MV-4-11 (cell line): ENCODE measurements at regions not wholly inside any gene's neighbourhood (a gene's known extent, or its start where the extent isn't known, plus 50 kb on each side); places are given as distances from the start of the nearest gene placed in this dataset.
A peak's percentile ranks its signal among the peaks of the same experiment; 100 is the strongest.

Experiments used
- DNase-seq: peaks from one replicate; lab custom pipeline; 2025; lab: John Stamatoyannopoulos, UW

DNA sequence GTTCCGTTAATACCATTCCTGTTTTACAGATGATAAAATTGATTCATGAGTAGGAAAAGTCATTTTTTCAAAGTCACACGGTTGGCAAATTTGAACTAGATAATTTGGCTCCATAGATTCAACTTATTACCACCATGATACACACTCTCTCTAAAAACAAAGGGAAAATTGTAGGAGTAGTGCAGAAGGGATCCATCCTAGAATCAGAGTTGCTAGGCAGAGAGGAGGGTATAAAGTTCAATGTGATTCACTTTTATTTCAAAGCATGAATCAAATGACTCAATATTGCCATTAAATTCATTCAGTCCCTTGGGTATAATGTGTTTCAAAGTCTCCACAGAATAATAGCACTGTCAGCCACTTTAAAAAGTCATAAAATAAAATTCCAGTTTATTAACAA is 747.2 kb upstream of the ACO1 start:
- no peak for DNase-seq

DNA sequence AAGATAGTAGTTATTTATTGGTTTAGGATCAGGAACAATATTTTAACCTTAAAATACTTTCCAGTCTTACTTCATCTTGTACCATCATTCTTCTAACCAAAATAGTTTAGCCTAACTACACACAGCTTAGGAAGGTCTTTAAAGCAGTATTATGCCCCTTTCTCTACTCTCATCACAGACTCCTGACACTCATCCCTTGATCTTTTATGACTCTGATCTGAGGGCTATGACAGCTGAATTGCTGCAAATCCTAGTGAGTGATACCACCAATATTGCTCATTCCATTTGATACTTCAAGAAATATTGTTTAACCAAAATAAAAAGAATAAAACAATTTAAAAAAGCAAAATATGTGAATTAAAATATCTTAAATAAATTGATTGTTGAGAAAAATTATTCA is 746.6 kb upstream of the ACO1 start:
- no peak for DNase-seq

- DNase-seq = no peak
Measured at GRCh38 chr9:31639451-31639850, 745.0 kb upstream of the ACO1 start.

GRCh38 chr9:31669311-31669710 is 715.1 kb upstream of the ACO1 start:
- DNase-seq = no peak

DNA sequence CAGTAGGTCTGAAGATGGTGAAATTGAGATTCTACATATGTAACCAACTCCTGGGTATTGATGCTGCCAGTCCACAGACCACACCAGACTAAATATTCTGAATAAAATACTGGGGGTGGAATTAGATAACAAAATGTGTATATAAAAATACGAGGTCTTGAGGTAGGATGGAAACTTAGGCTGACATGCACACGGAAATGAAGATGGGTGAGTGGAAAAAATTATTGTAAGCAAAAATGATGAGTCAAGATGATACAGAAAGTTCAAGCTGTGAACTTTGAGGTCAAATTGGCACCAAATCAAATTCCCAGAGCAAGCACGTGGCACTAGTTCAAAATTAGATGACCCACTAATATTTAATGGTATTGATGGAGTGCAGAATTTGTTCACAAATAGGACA is 713.4 kb upstream of the ACO1 start:
- no peak for DNase-seq

GRCh38 chr9:31674264-31674663 is 710.2 kb upstream of the ACO1 start:
- peak; percentile 14 for DNase-seq

- DNase-seq = no peak
Measured at GRCh38 chr9:31677415-31677814, 707.0 kb upstream of the ACO1 start.

DNA sequence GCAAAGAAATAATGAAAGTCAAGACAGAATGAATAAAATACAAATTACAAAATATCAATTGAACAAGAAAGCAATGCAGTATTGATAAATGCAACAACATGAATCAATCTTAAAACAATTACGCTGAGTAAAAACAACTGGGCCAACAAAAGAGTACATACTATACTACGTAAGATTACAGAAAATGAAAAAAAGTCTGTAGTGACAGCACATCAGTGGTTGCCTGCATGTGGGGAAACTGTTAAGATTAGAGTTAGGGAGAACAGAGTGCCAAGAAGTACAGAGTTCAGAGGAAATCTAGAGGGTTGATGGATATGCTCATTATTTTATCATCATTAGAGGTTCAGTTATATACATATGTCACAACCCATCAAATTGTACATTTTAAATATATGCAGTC is 706.6 kb upstream of the ACO1 start:
- no peak for DNase-seq

- DNase-seq = no peak
Measured at GRCh38 chr9:31683116-31683515, 701.3 kb upstream of the ACO1 start.

GRCh38 chr9:31697956-31698355 is 686.5 kb upstream of the ACO1 start:
- DNase-seq = no peak

DNA sequence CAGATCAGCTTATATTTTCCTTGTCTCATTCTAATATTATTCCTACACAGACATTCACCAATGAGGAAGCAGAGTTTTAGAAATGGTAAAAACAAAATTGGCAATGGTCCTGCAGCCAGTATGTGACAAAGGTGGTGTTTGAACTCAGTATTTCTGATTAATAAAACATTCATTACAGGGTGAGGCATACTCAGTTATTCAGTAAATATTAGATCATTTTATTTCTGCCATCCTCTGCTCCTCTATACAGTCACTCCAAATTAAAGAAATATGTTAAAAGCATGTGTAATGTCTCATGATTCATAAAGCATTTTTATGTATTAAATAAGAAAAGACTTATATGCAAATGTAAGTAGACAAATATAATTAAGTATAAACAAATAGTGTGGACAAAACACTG is 684.6 kb upstream of the ACO1 start:
- no peak for DNase-seq

GRCh38 chr9:31700252-31701045 is 684.0 kb upstream of the ACO1 start:
- DNase-seq = no peak

DNA sequence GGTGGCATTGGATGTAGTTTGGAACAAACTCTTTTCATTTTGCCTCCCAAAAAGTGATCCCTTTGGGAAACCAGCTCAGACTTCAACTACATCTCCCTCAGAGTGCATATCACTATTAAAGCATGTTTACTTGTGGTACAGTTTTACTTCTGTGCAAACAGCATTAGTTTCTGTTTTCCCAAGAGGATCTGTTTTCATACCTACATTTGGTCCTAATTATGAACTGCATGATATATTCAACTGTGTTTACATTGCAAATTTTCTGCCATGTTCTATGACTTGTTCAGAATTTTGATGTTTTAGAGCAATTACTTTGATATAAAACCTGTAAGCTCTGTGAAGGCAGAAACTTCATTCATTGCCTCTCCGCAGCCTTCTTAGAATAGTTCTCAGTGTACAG is 681.5 kb upstream of the ACO1 start:
- DNase-seq = no peak

DNA sequence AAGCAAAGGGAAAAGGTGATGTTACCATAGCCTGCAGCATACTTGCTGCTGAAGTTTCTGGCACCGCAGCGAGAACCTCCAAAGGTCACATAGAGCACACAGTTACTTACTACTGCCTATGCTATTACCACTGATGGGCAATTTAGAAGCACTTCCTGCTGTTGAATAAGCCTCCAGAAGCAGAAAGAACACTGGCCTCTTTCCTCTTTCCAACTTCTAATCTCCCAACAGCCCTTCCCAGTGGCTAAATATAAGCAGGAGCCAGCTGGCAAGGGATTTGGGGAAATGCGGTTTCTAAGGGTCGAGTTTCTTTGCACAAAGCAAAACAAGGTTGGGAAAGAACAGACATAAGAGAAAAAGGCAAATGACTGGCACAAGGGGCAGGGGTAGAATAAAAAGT is 669.2 kb upstream of the ACO1 start:
- DNase-seq = no peak

- DNase-seq = no peak
Measured at GRCh38 chr9:31719262-31719661, 665.2 kb upstream of the ACO1 start.

DNA sequence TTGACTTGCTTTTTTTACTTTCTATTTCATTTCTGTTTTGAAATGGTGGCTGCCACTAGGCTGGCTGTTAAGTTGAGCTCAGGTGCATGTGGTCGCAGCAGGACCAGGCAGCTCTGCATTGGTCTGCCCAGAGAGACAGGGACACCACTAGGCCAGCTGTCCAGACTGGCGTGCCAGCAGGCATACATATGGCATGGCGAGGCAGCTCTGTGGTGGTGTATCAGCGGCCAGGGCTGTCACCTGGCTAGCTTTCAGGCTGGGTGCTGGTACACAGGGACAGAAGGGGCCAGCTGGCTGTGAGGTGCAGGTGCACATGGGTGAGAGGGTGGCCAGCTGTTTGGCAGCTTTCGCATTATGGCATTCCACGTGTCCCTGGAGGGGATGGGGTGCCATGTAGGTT is 654.0 kb upstream of the ACO1 start:
- DNase-seq = no peak

DNA sequence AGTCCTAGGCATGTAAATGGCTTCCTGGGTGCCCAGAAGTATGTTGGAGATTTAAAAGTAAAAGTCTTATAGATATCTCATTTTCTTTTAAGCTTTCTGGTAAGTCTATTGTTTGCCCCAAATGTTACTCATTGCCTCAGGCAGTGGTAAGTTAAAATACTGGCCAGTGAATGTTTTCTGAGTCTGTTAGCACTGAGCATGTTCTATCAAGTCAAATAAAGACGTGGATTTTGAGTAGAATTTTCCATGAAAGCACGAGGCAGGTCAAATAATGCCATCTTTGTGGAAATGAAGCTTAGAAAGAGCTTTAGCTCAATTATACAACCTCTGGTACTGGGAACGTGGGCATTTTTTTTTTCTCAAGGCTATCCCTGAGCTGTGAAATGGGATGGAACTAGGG is 651.3 kb upstream of the ACO1 start:
- no peak for DNase-seq

GRCh38 chr9:31736581-31737179 is 647.8 kb upstream of the ACO1 start:
- DNase-seq = no peak

- DNase-seq = no peak
Measured at GRCh38 chr9:31740705-31741104, 643.7 kb upstream of the ACO1 start.

DNA sequence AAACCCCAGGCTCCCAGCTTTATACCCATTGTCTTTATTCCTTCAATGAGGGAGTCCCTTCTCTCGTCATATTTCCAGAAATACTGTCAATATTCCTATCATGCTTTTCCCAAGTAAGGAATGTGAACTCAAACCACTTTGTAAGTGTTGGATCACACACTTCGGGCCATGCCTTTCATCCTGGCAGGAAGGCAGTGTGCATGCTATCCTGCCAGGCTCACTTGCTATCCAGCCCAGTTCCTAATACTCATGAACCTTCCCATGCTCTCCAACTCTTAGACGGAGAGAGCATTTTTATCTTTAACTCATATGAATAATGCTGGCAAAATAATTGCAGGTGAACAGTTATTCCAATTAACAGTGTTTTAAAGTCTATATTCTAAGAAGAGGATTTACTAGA is 639.9 kb upstream of the ACO1 start:
- DNase-seq = no peak

- DNase-seq = no peak
Measured at GRCh38 chr9:31745468-31745867, 639.0 kb upstream of the ACO1 start.

GRCh38 chr9:31745886-31746285 is 638.6 kb upstream of the ACO1 start:
- no peak for DNase-seq

GRCh38 chr9:31753756-31754155 is 630.7 kb upstream of the ACO1 start:
- DNase-seq = no peak

GRCh38 chr9:31759703-31760102 is 624.7 kb upstream of the ACO1 start:
- DNase-seq = peak; percentile 80
